ENCODE measurements at regions not wholly inside any gene's neighbourhood (a gene's known extent, or its start where the extent isn't known, plus 50 kb on each side); places are given as distances from the start of the nearest gene placed in this dataset.

DNA sequence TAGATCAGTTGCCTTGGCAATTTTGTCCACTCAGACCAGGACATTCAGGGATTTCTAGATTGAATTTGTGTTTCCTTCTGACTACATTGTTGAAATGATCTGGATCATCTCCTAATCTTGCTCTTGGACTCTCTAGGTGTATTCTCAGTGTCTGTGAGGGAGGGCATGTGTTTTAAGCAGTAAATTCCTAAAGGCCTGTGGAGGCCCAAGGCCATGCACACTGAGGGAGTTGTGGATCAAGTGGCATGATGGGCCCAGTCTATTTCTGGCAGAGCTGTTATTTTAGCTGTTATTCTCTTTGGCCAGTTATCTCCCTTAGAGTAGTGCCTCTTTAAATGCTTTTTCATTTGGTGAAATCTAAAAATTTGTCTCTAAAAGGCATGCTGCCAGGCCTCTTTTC, 144.9 kb downstream of the RPIA start:
- no peaks in the 10 kb centered on the region; the same call in 1 of the 2 replicates for H3K9me2 ChIP-seq (ENCODE audit: insufficient read depth)
- H3K4me3 ChIP-seq, result no peak overlapping the region
- no peaks in the 10 kb centered on the region for H3K4me1 Mint-ChIP-seq
- H3K4me3 Mint-ChIP-seq, result no peak overlapping the region
- no peak for DNase-seq (ENCODE audit: low spot score)
- no peaks in the 10 kb centered on the region for H3K36me3 Mint-ChIP-seq (ENCODE audit: low read depth)
- H3K36me3 ChIP-seq (ENCODE audit: insufficient read depth), result no peaks in the 10 kb centered on the region
- H3K27me3 Mint-ChIP-seq (ENCODE audit: insufficient read depth, low read depth, poor library complexity), result no peaks in the 10 kb centered on the region
- no peak overlapping the region for H3K4me2 ChIP-seq
- no peak overlapping the region for H3K27ac Mint-ChIP-seq
- H3F3A ChIP-seq (replicated peaks; ENCODE audit: low read depth), result no peaks in the 10 kb centered on the region
- no peak overlapping the region for H2AFZ ChIP-seq
- no peaks in the 10 kb centered on the region for H3K79me2 ChIP-seq (replicated peaks; ENCODE audit: insufficient read depth)
- no peaks in the 10 kb centered on the region for H3K4me1 ChIP-seq (ENCODE audit: insufficient read depth)
- H3K9me3 Mint-ChIP-seq, result no peaks in the 10 kb centered on the region
- H4K20me1 ChIP-seq (replicated peaks; ENCODE audit: insufficient read depth), result no peaks in the 10 kb centered on the region
- no peaks in the 10 kb centered on the region for H3K27me3 ChIP-seq (ENCODE audit: insufficient read depth)
- no peak for TF ChIP-seq ETS1 (IDR thresholded peaks at IDR 0.05)
- TF ChIP-seq STAT1 (IDR thresholded peaks at IDR 0.05; ENCODE audit: unreplicated experiment), result no peak
- TF ChIP-seq ZNF331 (CRISPR knock-in tag; IDR thresholded peaks at IDR 0.05; ENCODE audit: low read depth), result no peak
- TF ChIP-seq POLR2AphosphoS5 (IDR thresholded peaks at IDR 0.05; ENCODE audit: low read depth), result no peak
- TF ChIP-seq NANOG (IDR thresholded peaks at IDR 0.05; ENCODE audit: borderline replicate concordance), result no peak
- no peak for TF ChIP-seq ZNF462 (CRISPR knock-in tag; IDR thresholded peaks at IDR 0.05)
- no peak for TF ChIP-seq EZH2phosphoT487 (IDR thresholded peaks at IDR 0.05; ENCODE audit: unreplicated experiment)
- TF ChIP-seq, protein P1, sequence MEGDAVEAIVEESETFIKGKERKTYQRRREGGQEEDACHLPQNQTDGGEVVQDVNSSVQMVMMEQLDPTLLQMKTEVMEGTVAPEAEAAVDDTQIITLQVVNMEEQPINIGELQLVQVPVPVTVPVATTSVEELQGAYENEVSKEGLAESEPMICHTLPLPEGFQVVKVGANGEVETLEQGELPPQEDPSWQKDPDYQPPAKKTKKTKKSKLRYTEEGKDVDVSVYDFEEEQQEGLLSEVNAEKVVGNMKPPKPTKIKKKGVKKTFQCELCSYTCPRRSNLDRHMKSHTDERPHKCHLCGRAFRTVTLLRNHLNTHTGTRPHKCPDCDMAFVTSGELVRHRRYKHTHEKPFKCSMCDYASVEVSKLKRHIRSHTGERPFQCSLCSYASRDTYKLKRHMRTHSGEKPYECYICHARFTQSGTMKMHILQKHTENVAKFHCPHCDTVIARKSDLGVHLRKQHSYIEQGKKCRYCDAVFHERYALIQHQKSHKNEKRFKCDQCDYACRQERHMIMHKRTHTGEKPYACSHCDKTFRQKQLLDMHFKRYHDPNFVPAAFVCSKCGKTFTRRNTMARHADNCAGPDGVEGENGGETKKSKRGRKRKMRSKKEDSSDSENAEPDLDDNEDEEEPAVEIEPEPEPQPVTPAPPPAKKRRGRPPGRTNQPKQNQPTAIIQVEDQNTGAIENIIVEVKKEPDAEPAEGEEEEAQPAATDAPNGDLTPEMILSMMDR (conservative IDR thresholded peaks at IDR 0.05; ENCODE audit: low read depth in 2 of 2), result no peak
- TF ChIP-seq CREB1 (CRISPR knock-in tag; IDR thresholded peaks at IDR 0.05; ENCODE audit: low read depth), result no peak
- no peak for TF ChIP-seq EZH2 (IDR thresholded peaks at IDR 0.05; ENCODE audit: low read depth, unreplicated experiment)
- TF ChIP-seq REST (IDR thresholded peaks at IDR 0.05; ENCODE audit: unreplicated experiment), result no peak
- TF ChIP-seq JUNB (IDR thresholded peaks at IDR 0.05; ENCODE audit: unreplicated experiment), result no peak
- TF ChIP-seq ZNF114 (CRISPR knock-in tag; IDR thresholded peaks at IDR 0.05), result no peak
- no peak for ATAC-seq
- no peak overlapping the region for H3K27ac ChIP-seq (ENCODE audit: low read depth)
